B cell (primary cell): ENCODE measurements at regions not wholly inside any gene's neighbourhood (a gene's known extent, or its start where the extent isn't known, plus 50 kb on each side); places are given as distances from the start of the nearest gene placed in this dataset.

Experiments used
- ATAC-seq: fragments of 200-7000 bp; cut with Tn5 transposase; one replicate; pipeline ENCODE4 v1.10.0; 2021; ENCODE audit warnings: low read depth, mild to moderate bottlenecking, moderate number of reproducible peaks, moderate library complexity
- CTCF ChIA-PET: fragments of 350-600 bp; sonication (Branson Sonifier 250); formaldehyde crosslinking; loops from one replicate; lab custom pipeline; 2021; ENCODE audit warnings: antibody characterized with exemption, inconsistent platforms; lab: Charles Lee
- POLR2A ChIA-PET: fragments of 350-600 bp; sonication (Branson Sonifier 250); formaldehyde crosslinking; loops from one replicate; lab custom pipeline; 2021; ENCODE audit warnings: antibody characterized with exemption; lab: Charles Lee
- DNase-seq: peaks from one replicate; pipeline ENCODE4 v3.0.0; 2013
- H2AFZ ChIP-seq: 2 replicates; pipeline ENCODE4 v1.6.1; 2012; ENCODE audit warnings: mild to moderate bottlenecking, low read depth, low read length; ENCODE audit not compliant: insufficient read depth, poor library complexity, severe bottlenecking
- H3K27ac ChIP-seq, 2 donors: 1 replicate in 1 of 2; 2 replicates in 1 of 2; pipeline ENCODE4 v1.5.1; 2012 to 2013; ENCODE audit warnings: low read length in 2 of 2, mild to moderate bottlenecking in 2 of 2, moderate library complexity in 1 of 2
- H3K27me3 ChIP-seq, 4 experiments: fragments of 200-600 bp in 1 of 4; sonication (generic) in 1 of 4; replicated peaks in 1 of 4; 1 replicate in 2 of 4; 2 replicates in 2 of 4; pipeline versions ENCODE4 v1.6.1 to v1.7.0; 2013 to 2016; ENCODE audit warnings: low read length in 3 of 4, mild to moderate bottlenecking in 2 of 4, mixed read lengths in 1 of 4, moderate library complexity in 1 of 4; ENCODE audit not compliant: insufficient read depth in 4 of 4, control insufficient read depth in 3 of 4; ENCODE audit errors: control extremely low read depth in 1 of 4
- H3K36me3 ChIP-seq, 2 experiments: replicated peaks in 1 of 2; 1 replicate in 1 of 2; 2 replicates in 1 of 2; pipeline versions ENCODE4 v1.6.1 to v1.7.1; 2013; ENCODE audit warnings: low read length in 1 of 2; ENCODE audit not compliant: insufficient read depth in 2 of 2, control insufficient read depth in 1 of 2; ENCODE audit errors: control extremely low read depth in 1 of 2, extremely low read depth in 1 of 2
- H3K4me1 ChIP-seq, 2 donors: fragments of 200-600 bp in 1 of 2; sonication (generic) in 1 of 2; 1 replicate in 1 of 2; 2 replicates in 1 of 2; pipeline versions ENCODE4 v1.5.1 to v1.6.1; 2013 to 2017; ENCODE audit warnings: low read length in 2 of 2; ENCODE audit not compliant: control insufficient read depth in 2 of 2, insufficient read depth in 2 of 2
- H3K4me2 ChIP-seq: replicated peaks from 2 replicates; pipeline ENCODE3; 2012; ENCODE audit warnings: mild to moderate bottlenecking, low read depth, low read length; ENCODE audit not compliant: poor library complexity, severe bottlenecking
- H3K4me3 ChIP-seq, 5 experiments: fragments of 200-600 bp in 1 of 5; sonication (generic) in 1 of 5; 1 replicate in 3 of 5; 2 replicates in 2 of 5; pipeline versions ENCODE4 v1.5.1 to v1.7.0; 2011 to 2016; ENCODE audit warnings: low read length in 4 of 5, mild to moderate bottlenecking in 4 of 5, low read depth in 2 of 5, control low read depth in 1 of 5, moderate library complexity in 1 of 5; ENCODE audit not compliant: insufficient read depth in 1 of 5; ENCODE audit errors: control extremely low read depth in 1 of 5, extremely low read depth in 1 of 5
- H3K79me2 ChIP-seq: fragments of 200-600 bp; sonication (generic); one replicate; pipeline ENCODE4 v1.6.0; 2016; ENCODE audit warnings: low read length; ENCODE audit not compliant: control insufficient read depth, insufficient read depth
- H3K9ac ChIP-seq: fragments of 200-600 bp; sonication (generic); 2 replicates; pipeline ENCODE4 v1.6.1; 2017; ENCODE audit warnings: mild to moderate bottlenecking, low read length, moderate library complexity
- H3K9me3 ChIP-seq, 3 donors: one replicate each; pipeline versions ENCODE4 v1.6.1 to v1.7.1; 2013; ENCODE audit warnings: low read length in 2 of 3; ENCODE audit not compliant: control insufficient read depth in 2 of 3, insufficient read depth in 1 of 3; ENCODE audit errors: control extremely low read depth in 1 of 3
- H4K20me1 ChIP-seq: 2 replicates; pipeline ENCODE4 v1.6.0; 2012; ENCODE audit warnings: mild to moderate bottlenecking, low read length; ENCODE audit not compliant: insufficient read depth, control insufficient read depth, poor library complexity, severe bottlenecking
- H3K27ac Mint-ChIP-seq: one replicate; pipeline ENCODE4 v1.8.0; 2021; ENCODE audit warnings: mixed read lengths
- H3K27me3 Mint-ChIP-seq: one replicate; pipeline ENCODE4 v1.8.0; 2021; ENCODE audit warnings: mixed read lengths
- H3K4me1 Mint-ChIP-seq: one replicate; pipeline ENCODE4 v1.8.0; 2021; ENCODE audit warnings: mixed read lengths
- H3K4me3 Mint-ChIP-seq: one replicate; pipeline ENCODE4 v1.8.0; 2021; ENCODE audit warnings: mixed read lengths
- H3K9me3 Mint-ChIP-seq: one replicate; pipeline ENCODE4 v1.8.0; 2022; ENCODE audit warnings: mixed read lengths; ENCODE audit not compliant: insufficient read depth
- CTCF ChIP-seq: fragments of 200-600 bp; IDR thresholded peaks from one replicate; pipeline ENCODE4 v1.8.0; 2022; ENCODE audit warnings: antibody characterized with exemption, mild to moderate bottlenecking
- EZH2 ChIP-seq: IDR thresholded peaks from 2 replicates; pipeline ENCODE4 v1.6.1; 2012; ENCODE audit warnings: borderline replicate concordance, low read depth, mild to moderate bottlenecking, moderate library complexity, low read length; ENCODE audit not compliant: insufficient read depth, poor library complexity, severe bottlenecking
- WGBS: methylation state at CpG from one replicate; pipeline ENCODE4 v1.1.5; 2013; ENCODE audit warnings: missing lambda C conversion rate; ENCODE audit not compliant: insufficient coverage; 5-methylcytosine and 5-hydroxymethylcytosine counted together
- intact Hi-C: fragments of 100-400 bp; cut with micrococcal nuclease; formaldehyde crosslinking; loops from one replicate; pipeline ENCODE4 v1.10.0; 2022

- Mint-ChIP-seq H3K4me3 (no peak overlapping the region), H3K27me3 (peaks cover 33% of the 10 kb centered on the region), H3K27ac (no peak overlapping the region), H3K4me1 (no peaks in the 10 kb centered on the region), H3K9me3 (peaks cover 4% of the 10 kb centered on the region)
- ATAC-seq, result no peak
- Histone ChIP-seq H3K9me3 (no peaks in the 10 kb centered on the region), H3K4me3 (no peak overlapping the region), H3K4me1 (no peaks in the 10 kb centered on the region), H3K9ac (no peak overlapping the region), H3K36me3 (no peaks in the 10 kb centered on the region), H3K27ac (no peak overlapping the region), H3K27me3 (no peaks in the 10 kb centered on the region), H4K20me1 (no peaks in the 10 kb centered on the region), H3K79me2 (no peaks in the 10 kb centered on the region), H3K4me2 (no peak overlapping the region), H2AFZ (no peak overlapping the region)
- TF ChIP-seq CTCF (no peak), EZH2 (no peak)
- intact Hi-C loops, result no loop called here
- WGBS, result 97% methylated on average over 6 of the region's 8 CpGs
- ChIA-PET POLR2A (interaction anchor here (0.6 kb wide), 1 partner anchor 1991 kb away, joined by 3 read pairs; no protein-coding TSS in a partner anchor), CTCF (interaction anchor here (0.5 kb wide), 1 partner anchor 1168 kb away, joined by 4 read pairs; no protein-coding TSS in a partner anchor)
- DNase-seq, result no peak
These were observed 90.5 kb downstream of the C13orf42 start for GRCh38 chr13:51020600-51020999.

- Histone ChIP-seq H3K27ac (no peak overlapping the region), H3K4me3 (no peak overlapping the region), H3K36me3 (no peaks in the 10 kb centered on the region), H3K27me3 (no peaks in the 10 kb centered on the region), H3K9ac (no peak overlapping the region), H4K20me1 (no peaks in the 10 kb centered on the region), H3K79me2 (no peaks in the 10 kb centered on the region), H3K9me3 (no peaks in the 10 kb centered on the region), H3K4me1 (no peaks in the 10 kb centered on the region), H2AFZ (no peak overlapping the region), H3K4me2 (no peak overlapping the region)
- intact Hi-C loops, result no loop called here
- Mint-ChIP-seq H3K4me1 (no peaks in the 10 kb centered on the region), H3K27ac (no peak overlapping the region), H3K27me3 (peaks cover 21% of the 10 kb centered on the region), H3K9me3 (peaks cover 3% of the 10 kb centered on the region), H3K4me3 (no peak overlapping the region)
- ATAC-seq (no peak), DNase-seq (no peak)
- TF ChIP-seq EZH2, result no peak
- no peak for TF ChIP-seq CTCF
- ChIA-PET POLR2A (no interaction called here), CTCF (no interaction called here)
- WGBS, result 87% methylated on average over 5 of the region's 5 CpGs
These were observed 92.0 kb downstream of the C13orf42 start for GRCh38 chr13:51019026-51019425.
